ELR (cell line): ENCODE measurements at regions not wholly inside any gene's neighbourhood (a gene's known extent, or its start where the extent isn't known, plus 50 kb on each side); places are given as distances from the start of the nearest gene placed in this dataset.

Experiments
- DNase-seq: peaks from one replicate; pipeline ENCODE4 v3.0.0-alpha.2; 2015; ENCODE audit warnings: low read depth

DNA sequence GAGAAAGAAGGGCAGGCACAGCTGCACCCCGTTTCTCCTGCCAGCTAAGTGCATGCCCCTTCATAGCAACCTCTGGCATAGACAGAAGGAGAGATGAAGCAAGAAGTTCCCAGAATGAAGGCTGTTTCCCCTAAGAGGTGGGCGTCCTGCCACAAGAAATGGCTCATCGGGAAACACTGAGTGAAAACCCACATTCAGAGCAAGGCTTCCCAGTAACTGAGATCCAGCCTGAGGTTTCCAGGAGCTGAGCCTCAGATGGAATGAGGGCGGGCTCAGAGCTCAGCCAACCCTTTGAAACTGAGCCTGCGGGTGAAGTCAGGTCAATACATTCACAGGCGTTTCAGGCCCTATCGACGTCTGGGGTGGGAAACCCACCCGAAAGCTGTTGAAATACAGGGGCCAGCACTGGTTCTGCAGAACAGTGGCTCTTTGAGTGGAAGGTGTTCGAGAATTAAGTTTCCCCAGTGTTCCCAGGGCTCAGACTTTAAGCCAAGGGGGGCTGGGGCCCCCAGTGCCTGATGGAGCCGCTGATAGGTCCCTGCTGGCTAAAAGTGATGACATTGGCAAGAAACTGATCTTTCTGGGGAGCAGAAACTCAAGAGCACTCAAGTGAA lies 510.2 kb downstream of the RPS24 start:
- no peak for DNase-seq

DNA sequence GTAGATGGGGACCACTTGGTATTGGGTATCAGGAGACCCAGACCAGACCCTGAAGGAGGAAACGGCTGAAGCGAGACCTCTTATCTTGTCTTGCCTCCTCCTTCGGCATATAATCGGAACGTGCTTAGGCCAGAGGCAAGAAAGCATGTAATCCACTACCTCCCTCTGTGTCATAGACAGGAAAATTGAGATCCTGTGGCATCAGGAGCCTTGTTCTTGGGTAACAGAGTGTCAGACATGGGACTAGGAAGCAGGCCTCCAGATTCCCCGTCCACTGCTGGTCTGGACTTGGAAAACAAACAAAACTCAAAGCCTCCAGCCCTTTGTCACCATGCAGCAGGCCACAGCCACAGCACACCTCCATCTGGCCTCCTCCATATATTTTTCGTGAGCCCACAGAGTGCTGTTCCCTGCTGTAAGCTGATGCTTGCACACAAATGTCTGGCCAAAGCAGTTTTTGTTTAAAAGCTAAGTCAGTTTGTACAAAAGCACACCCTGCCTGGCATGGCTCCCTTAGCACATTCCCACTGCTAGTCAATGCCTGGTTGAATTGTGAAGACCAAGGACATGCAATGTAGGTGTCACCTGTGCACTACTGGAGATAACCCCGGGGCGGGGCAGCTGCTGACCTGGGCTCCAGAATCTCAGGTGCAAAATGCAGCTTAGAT lies 510.9 kb downstream of the RPS24 start:
- DNase-seq = no peak

DNA sequence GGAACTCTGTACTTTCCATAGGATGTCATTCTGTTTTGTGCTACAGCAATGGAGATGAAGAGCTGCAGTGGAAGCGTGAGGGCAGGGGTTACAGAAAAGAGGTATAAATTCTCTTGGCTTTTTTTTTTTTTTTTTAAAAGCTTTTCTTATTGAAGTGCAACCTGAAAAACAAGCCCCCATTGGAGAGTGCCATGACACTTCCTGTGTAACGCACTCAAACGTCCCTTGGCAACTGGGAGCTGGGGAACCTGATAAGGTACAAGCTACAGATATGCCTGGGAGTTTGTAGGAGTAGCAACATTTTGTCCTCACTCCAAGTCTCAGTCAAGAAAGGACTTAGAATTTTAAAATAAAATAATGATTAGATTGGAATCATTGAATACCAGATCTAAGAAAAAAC lies 512.1 kb downstream of the RPS24 start:
- DNase-seq = peak; percentile 4

DNA sequence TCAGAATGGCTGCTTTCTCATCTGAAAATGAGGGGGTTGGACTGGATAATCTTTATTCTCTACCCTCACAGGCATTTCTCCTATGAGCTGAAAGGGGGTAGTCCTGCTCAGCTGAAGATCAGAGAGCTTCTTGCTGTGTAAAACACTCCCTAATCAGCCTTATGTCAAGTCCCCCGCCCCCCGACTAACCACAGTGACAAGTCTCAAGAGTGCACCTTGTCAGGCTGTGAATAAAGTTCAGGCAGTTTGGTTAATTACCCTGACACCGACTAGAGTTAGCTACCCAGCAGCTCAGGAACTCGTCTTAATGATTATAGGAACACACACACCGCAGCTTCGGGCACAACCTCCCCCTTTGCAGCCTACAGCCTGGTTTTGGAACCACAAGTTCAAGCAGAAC lies 513.7 kb downstream of the RPS24 start:
- DNase-seq = no peak

DNA sequence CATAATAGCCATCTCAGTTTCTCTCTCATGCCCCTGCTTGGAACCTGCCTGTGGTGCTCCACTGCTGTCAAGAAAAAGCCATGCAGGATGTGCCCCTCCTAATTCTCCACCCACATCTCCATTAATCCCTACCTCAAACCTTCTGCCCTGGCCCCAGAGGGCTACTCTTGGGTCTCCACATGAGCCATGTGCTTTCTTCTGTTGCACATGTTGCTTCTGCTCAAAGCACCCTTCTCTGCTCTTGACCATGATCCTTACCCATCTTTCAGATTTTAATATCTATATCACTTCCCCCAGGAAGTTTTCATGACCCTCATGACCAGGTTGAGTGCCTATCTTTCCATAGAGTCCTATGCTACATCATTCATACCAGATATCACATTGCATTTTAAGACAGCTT lies 514.2 kb downstream of the RPS24 start:
- DNase-seq = no peak

DNA sequence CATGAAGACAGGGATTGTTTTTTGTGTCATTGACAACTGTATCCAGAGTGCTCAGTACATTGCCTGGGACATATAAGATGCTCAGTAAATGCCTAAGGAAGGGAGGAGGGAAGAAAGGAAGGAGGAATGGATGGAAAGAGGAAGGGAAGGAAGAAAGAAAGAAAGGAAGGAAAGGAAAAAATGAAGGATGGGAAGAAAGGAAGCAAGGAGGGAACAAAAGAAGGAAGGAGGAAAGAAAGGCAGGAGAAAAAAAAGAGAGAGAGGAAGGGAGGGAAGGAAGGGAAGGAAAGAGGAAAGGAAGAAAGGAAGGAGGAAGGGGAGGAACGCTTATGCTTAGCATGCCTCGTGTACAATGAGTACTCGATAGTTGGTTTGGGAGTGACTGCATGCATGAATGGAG lies 514.7 kb downstream of the RPS24 start:
- DNase-seq = no peak

DNA sequence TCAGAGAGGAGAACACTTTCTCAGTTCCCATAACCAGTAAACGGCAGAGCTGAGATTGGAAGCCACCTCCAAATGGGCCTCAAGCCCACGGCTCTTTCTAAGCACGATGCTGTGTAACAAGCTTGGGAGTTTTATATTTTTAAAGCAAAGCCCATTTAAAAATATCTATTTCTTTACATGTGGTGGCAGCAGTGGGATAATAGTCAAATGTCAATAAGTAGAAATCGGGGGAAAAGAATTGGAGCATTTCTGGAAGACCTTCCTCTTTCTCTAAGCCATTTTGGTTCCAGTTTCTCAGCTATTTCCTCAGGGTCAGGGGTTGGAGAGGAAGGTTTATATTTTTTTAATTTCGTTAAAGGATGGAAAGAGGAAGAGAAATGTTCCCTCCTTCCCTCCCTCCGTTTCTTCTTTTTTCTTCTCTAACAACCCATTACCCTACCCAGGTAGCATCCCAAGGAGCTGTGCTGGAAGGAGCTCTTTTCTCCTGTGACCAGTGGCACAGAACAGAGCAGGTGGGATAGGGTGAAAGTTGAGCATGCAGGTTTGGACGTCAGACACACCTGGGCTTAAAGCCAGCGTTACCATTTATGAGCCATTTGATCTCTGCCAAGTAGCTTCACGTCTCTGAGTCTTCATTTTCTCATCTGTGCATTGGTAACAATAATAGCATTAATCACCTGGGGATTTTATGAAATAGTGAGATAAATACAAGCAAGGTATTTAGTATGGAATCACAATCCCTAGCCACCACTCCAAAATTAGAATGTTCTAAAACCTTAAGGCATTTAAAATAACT lies 515.7 kb downstream of the RPS24 start:
- no peak for DNase-seq

DNA sequence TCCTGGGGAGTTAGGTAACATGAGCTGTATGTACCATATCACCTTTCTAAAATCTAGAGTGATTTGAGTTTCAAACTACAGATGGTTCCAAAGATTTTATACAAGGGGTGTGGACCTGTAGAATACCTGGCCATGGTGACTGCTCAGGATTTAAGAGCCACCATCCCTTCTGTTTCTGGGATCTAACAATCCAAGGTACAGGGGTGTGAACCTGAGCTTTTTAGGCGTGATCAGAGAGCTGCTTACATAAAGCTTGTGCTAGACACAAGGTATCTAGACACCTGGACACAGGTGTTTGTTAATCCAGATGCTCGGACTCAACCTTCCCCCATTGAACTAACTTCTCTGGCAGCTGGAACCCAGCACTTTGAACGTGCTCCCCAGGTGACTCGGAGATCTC lies 516.4 kb downstream of the RPS24 start:
- DNase-seq = no peak

DNA sequence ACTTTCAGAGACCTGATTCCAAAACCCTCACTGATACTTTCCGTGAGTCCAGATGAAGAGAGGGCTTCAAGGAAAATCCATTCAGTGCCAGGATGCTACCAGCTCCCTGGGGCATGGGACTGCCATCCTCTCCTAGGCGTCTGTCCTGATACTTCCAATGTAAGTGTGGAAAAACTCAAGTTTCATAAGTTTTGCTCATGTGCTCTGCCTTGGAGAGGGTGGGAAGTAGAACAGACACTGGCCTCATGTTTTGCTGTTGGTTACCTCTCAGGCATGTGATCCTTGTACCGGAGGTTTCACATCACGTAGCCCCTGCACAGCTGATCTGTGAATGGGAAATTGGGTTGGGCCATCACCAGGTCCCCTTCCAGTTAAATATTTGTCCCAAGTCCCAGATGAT lies 517.1 kb downstream of the RPS24 start:
- DNase-seq = no peak

DNA sequence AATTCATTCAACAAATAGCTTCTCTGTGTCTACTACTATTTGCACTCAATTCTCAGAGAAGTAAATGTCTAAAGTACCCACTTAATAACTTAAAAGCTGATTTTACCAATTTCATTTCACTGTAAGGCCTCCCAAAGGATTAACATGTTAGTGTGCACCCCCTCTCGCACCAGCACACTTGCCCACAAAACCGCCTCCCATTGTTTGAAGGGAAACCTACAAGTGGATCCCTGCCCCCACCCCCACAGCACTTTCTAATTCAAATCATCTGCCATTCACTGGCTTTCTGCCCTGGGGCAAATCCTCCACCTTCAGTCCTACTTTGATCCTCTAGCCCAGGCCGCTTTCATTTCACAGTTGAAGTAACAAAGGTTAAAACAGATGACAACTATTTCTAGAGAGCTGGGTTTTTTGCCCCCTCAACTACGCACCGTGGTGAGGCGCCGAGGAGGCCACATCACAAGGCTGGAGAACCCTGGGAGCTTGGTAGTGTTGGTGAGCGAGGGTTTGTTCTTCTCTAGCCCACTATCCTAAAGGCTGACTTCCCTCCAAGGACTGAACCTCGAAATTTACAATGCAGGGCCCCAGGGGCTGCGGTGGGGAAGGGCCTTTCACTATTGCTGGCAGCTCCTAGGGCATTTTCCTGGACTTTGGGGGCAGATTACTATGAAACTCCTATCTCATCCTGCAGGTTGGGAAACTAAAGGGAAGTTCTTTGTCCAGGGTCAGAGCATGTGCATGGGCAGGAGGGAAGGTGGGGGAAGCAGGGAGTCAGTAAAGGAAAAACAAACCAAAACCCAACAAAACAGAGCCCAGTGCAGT lies 517.4 kb upstream of the ZMIZ1 start:
- no peak for DNase-seq

DNA sequence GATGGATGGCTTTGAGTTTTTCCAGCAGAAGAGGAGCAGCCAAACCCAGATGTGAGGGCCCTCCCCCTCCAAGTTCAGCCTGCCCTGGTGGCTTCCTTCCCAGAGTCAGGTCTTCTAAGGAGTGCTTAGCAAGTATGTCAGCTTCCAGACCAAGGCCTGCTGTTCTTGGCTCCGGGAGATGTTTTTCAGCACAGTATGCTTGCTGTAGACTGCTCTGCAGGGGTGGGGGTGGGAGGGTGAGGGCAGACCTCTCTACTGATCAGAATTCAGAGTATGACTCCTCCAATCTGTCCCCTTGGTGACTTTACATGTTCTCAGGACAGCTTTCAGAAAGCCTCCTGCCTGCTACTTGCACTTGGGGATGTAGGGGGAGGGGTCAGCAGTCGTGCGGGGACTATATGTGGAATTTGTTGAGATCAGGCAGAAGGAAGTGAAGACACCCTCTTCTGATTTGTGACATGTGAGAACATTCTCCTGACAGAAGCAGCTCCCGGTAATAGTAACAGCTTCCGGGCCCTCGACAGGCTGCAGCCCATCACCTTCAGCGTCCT lies 516.4 kb upstream of the ZMIZ1 start:
- DNase-seq = no peak

DNA sequence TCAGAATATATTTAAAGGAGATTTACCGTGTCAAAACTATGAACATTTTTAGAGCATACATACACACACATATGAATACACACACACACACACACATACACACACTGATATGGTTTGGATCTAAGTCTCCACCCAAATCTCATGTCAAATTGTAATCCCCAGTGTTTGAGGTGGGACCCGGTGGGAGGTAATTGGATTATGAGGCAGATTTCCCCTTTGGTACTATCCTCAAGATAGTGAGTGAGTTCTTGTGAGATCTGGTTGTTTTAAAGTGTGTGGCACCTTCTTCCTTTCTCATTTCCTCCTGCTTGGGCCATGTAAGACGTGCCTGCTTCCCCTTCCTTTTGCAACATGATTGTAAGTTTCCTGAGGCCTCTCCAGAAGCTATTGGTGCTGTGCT lies 515.0 kb upstream of the ZMIZ1 start:
- DNase-seq = no peak

DNA sequence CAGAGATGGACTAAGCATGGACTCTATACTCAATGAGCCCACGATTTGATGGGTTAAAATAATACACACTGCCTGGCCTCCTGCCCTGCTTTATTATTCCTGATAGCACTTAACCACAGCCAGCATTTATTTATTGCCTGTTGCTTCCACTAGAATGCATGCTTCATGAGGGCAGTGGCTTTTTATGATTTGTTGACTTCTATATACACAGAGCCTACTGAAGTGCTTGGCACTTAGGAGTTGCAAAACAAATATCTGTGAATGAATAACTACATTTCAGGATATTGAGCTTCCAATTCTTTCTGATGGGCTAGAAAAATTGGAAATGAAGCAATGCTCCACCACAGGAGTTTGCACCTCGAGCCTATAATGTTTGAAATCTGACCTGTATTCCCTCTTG lies 513.6 kb upstream of the ZMIZ1 start:
- DNase-seq = no peak

DNA sequence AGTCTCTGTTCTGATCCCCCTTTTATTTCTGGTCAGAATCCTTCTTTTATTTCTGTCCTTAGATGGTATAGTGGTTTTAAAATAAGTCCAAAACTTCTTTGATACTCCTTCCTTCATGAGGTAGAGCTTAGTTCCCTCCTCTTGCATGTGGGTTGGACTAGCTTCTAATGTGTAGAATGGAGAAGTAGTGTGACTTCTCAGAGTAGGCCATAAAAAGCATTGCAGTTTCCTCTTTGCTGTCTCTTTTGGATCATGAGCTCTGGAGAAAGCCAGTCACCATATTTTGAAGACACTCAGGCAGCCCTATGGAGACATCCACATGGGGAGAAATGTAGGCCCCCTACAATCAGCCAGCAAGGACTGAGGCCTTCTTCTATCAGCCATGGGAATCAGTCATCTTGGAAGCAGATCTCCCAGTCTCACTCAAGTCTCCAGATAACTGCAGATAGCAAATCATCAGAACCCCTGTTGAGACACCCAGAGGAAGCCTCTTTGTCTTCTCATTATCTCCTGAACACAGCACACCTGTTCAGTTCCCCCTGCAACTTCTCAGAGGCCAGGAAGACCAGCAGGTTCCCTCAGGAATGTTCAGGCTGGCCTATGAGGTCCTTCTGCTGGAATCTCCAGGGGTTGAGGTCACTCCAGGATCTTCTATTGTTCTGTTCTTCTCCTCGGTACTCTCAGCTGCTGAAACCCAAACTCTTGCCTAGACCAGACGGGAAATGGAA lies 511.9 kb upstream of the ZMIZ1 start:
- DNase-seq = no peak

DNA sequence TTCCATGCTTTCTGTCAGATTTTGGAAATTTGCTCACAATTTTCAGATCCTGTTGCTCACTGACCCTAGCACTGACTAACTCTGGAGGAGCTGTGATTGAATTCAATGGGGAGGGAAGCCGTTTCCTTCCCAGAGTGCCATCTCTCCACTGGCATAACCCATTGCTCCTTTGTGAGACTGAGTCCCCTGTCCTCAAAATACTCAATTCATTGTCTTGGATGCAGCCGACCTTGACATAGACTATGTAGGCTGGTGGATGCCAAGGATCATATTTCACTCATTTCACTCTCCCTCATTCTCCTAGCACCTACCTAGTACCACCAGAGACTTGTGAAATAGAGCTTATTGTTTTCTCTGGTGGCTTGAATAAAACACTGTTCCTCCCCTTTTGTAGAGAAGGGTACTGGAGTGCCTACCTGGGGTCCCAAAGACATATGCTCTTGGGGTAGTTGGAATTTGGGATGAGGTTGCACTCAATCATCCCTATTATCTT lies 511.3 kb upstream of the ZMIZ1 start:
- no peak for DNase-seq

DNA sequence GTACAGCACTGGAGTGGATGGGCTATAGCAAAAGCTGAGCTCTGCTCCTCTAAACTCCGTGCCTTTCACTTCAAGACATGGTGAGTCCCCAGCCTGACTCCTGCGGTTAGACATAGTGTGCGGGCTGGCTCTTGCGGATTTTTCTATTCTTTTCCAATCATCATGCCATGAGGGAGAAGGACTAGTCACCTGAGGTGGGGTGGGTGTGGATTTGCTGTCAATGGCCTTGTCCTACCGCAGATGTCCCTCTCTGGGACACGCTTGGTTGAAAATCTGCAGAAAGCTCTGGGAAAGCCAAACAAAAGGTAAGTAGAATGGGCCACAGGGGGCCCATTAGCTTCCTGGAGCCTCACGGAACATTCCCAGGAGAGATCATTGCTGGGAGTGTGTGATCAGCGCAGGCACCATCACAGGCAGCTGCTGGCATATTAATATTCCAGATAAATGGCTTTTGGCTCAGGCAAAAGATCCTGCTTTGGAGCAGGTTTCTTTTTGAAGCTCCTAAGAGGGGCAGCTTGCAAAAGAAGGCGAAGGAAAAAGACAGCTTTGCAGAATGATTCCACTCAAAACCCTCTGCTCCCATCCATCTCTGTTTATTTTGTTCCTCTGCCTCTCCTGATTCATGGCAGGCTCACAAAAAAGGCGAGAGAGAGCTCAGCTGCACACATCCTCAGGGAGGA lies 509.0 kb upstream of the ZMIZ1 start:
- DNase-seq = no peak

DNA sequence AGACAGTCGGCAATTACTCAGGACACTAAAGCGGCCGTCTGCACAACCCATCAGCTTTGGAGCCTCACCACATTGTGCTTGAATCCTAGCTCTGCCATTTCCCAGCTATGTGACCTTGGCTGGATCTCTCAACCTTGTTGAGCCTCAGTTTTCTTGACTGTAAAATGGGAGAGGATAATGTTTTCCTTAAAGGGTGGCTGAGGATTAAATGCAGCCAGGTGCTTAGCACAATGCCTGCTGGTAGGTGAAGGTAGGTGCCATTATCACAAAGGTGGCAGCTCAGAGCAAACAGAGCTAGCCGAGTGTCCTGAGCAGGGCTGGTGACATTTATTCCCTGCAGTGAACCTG lies 508.5 kb upstream of the ZMIZ1 start:
- no peak for DNase-seq

DNA sequence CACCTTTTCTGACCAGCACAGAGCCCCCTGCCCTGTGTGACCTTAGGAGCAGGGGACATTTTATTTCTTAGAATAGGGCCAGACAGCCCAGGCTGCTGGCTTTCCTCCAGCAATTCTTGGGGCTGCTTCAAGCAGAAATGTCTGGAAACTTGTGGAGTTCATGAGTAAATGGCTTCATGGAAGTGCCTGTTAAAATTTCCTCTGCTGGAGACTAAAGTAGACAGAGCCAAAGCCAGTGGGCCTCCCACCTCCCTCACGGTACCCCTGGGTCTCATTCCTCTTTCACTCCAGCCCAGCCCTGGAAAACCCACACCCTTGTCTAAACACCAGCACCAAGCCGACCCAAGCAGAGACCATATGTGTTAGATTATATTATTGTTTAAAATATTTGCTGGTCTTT lies 505.5 kb upstream of the ZMIZ1 start:
- no peak for DNase-seq

DNA sequence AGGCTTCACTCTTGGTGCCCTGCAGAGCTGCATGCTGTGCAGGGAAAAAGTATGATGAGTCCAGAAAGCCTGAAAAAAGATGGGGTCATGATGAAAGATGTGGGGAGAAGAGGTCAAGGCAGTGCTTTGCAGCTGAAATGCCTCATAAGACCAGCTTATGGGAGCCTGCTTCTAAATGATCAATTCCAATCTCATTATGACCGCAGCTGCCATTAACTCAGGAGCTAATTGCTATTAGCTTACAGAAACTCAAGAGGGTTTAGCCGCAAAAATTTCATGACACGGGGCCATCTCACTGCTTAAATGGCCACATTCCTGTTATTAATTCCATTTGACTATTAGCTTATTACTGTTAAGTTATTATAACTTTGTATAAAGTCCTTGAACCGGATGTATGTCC lies 502.9 kb upstream of the ZMIZ1 start:
- no peak for DNase-seq

DNA sequence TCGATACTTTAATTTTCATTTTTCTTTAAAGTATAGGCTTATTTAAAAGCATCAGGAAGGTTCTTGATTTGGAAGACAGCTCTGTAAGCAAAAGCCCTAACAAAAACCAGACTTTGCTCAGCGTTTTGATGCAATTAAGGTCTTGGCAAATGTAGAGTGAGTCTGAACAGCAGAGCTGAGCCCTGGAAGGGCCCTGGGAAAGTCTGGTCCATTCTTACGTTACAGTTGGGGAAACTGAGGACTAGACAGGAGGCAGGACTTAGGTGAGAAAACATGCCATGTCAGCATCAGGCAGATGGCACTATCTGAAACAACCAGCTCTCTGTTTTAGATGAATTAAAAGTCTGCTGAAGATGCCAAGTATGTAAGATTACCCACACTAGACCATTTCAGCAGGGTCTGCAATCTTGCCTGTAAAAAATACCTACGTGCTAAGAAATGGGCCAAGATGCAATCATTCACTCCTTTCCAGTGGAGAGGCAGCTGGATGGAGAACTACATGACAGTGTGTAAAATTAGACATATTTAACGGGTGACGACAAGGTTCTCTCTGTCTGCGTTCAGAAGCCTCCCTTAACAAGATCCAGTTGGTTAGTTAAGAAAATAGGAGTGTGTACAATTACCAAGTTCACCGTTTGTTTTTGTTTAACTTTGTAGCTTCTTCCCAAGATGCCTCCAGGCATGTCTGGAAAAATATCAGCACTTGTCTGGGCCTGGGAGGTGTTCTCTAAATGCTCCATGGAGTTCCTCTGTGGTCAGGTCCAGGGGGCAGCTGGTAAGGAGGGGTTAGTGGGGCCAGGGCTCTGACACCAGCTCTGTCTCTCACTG lies 502.3 kb upstream of the ZMIZ1 start:
- no peak for DNase-seq
